HEK293T (cell line): ENCODE measurements at regions not wholly inside any gene's neighbourhood (a gene's known extent, or its start where the extent isn't known, plus 50 kb on each side); places are given as distances from the start of the nearest gene placed in this dataset.

Experiments
- BHLHE40 ChIP-seq: fragments of 450-650 bp; IDR thresholded peaks from 2 replicates; pipeline ENCODE4 v1.6.1; 2016; ENCODE audit warnings: mild to moderate bottlenecking, moderate library complexity, borderline replicate concordance
- ELF4 ChIP-seq: fragments of 450-650 bp; IDR thresholded peaks from 2 replicates; pipeline ENCODE4 v1.6.1; 2017; ENCODE audit warnings: antibody characterized with exemption
- TARDBP ChIP-seq: fragments of 450-650 bp; IDR thresholded peaks from 2 replicates; pipeline ENCODE4 v1.6.1; 2016

- TF ChIP-seq TARDBP = no peak
- no peak for TF ChIP-seq ELF4
- no peak for TF ChIP-seq BHLHE40
Observed at GRCh38 chr1:96632045-96632664, 89.4 kb upstream of the PTBP2 start.
